ENCODE measurements at regions not wholly inside any gene's neighbourhood (a gene's known extent, or its start where the extent isn't known, plus 50 kb on each side); places are given as distances from the start of the nearest gene placed in this dataset.
A peak's percentile ranks its signal among the peaks of the same experiment; 100 is the strongest.

DNA sequence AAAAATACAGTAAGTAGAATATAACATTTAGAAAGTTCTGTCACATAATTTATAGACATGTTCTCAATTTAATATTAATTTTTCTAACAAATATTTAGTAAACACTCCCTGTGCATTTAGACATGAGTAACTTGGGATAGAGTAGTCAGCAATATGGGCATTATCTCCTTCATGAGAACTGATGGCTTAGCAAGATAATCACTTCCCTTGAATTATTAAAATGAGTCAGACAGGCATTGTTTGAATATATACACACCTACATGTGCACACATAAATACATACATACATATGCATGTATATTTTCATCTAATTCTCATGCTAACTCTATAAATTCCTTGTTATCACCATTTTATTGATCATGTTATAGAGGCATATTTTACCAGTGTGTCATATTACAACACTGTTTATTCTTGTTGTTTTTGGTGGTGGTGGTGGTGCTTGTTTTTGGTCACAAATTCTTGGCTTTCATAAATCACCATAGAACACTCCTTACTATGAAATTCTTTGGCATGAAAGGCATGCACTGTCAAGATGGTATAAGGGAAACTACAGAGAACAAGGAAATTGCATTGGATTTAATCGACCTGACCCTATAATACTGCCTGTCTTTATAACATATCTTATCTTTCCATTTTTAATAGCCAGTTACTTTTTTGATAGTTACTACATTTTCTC lies 434.5 kb upstream of the MANEA start:
- no peak for DNase-seq

GRCh38 chr6:95143408-95144180 lies 433.7 kb upstream of the MANEA start:
- DNase-seq: no peak

- DNase-seq: no peak
Observed at GRCh38 chr6:95145457-95145856, 431.9 kb upstream of the MANEA start.

- no peak for DNase-seq
Observed at GRCh38 chr6:95159557-95159956, 417.8 kb upstream of the MANEA start.

GRCh38 chr6:95169775-95170174 lies 407.6 kb upstream of the MANEA start:
- DNase-seq: no peak

- DNase-seq: no peak
Observed at GRCh38 chr6:95175927-95176675, 401.2 kb upstream of the MANEA start.

GRCh38 chr6:95185874-95186273 lies 391.5 kb upstream of the MANEA start:
- DNase-seq: no peak

- DNase-seq: no peak
Observed at GRCh38 chr6:95186710-95187109, 390.6 kb upstream of the MANEA start.

DNA sequence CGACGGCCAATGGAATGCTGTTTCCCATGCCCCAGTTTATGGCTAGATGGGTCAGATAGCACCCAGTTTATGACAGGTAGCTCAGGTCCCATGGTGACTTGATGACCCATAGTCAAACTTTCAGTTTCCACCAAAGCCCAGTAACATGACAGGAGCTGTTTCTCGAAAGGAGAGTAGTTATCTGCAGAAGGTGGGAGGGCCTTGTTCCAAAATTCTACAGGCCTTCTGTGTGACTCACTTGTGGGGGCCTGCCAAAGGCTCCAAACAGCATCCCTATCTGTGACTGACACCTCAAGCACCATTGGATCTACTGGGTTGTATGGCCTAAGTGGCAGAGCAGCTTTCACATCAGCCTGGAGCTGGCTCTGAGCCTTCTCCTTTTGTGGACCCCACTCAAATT lies 379.7 kb upstream of the MANEA start:
- no peak for DNase-seq

DNA sequence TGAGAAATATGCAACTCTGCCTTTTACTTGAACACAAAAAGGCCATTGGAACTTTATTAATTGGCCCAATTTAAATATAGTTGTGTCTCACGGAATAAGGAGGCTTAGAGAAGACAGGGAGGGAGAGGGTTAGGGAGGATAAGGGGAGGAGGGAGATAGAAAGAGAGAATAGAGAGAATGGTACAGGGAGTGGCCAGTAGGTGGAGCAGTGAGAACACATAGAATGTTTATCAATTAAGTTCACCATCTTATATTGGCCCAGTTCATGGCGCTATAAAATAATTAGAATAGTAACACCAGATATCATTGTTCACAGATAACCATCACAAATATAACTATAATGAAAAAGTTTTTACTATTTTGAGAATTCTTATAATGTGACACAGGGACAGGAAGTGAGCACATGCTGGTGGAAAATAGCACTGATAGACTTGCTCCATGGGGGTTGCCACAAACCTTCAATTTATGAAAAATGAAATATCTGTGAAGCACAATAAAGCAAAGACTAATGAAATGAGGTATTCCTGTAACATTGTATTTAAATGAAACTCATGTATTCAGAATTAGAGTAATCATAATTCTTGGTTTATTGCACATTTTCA lies 374.1 kb upstream of the MANEA start:
- peak; percentile 73 for DNase-seq

DNA sequence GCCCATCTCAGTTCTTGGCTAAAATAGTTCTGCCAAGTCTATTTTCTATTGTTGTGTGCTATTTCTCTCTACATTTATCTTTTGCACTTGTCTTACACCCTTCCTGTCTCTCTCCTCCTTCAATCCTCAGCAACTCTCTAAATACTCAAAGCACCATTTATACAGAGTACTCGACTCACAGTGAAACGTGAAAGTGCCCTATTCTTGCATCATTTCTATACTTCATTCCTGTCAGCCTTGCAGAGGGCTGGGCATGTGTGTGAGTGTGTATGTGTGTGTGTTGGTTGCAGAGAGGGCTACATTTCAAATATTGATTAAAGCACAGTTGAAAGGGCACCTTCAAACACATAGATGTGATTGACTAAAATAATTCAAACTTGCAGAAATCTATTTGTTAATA lies 373.2 kb upstream of the MANEA start:
- no peak for DNase-seq

DNA sequence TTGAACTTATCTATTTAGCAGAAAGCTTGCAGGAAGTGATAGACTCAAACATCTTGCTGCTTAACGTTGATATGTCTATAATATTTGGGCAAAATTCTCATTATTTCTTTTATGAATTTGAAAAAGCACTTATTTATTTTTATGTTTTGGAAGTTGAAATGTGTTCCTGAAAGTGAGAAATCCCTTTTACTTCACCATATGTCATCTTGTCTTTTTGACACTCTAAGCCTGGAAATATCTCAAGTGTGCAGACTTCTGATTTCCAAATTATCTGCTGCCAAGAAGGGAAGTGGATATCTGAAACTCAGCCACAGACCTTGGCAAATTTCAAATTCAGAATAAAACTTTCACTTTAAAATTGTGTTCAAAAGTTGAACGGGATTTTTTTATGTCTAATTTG lies 368.7 kb upstream of the MANEA start:
- DNase-seq: peak; percentile 2

- DNase-seq: no peak
Observed at GRCh38 chr6:95209074-95209473, 368.3 kb upstream of the MANEA start.

DNA sequence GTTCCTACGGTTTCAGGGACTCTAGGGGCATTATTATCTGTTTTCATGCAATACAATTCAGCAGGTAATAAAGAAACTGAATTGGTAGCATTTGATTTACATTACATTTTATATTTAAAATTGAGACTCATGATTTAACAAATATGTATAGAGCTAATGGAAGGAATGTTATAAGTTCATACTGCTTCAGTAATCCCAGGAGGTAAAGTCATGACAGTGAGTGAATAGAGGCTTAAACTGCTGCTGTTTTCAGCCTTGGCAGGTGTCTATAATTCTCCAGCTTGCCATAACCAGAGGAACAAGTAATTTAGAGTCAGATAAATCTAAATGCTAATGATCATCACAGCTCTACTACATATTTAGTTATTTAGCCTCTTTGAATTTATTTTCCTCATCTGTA lies 360.8 kb upstream of the MANEA start:
- no peak for DNase-seq

- no peak for DNase-seq
Observed at GRCh38 chr6:95227351-95227750, 350.0 kb upstream of the MANEA start.

DNA sequence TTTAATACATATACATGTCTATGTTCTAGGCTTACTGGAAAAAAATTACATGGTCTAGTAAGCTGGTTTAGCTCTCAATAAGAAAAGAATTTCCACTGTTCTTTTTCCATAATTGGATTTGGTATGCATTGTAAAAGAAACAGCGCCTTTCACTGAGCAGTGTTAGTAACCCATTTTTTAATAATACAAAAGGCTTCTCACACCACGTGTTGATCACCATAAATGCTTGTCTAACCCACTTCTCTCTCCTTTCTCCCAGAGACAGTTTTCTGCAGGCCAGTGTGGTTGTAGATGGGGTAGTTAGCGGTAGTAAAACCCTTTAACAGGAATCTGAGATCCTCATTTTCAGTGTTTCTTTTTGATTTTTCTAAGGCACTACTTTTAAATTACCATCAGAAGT lies 348.7 kb upstream of the MANEA start:
- DNase-seq: no peak

- DNase-seq: no peak
Observed at GRCh38 chr6:95230071-95230740, 347.1 kb upstream of the MANEA start.

- no peak for DNase-seq
Observed at GRCh38 chr6:95231416-95231815, 345.9 kb upstream of the MANEA start.

DNA sequence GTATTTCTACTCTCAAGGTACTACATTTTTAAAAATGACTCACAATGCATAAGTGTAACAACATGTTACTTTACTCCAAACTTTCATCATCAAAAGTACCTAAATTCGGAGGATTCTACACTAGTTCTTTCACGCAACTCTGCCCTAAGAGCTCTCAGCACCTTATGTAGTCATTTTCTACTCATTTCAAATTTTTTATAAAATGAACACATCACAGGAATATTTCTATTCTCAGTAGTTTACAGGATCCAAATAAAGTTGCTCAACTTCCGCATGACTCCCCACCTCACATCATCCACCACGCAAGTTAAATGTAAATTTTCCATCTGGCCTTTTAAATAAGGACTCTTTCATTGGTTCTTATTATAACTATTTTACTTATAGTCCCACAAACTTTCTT lies 344.9 kb upstream of the MANEA start:
- no peak for DNase-seq

- DNase-seq: no peak
Observed at GRCh38 chr6:95233879-95234278, 343.5 kb upstream of the MANEA start.

- no peak for DNase-seq
Observed at GRCh38 chr6:95240514-95240913, 336.8 kb upstream of the MANEA start.

- DNase-seq: no peak
Observed at GRCh38 chr6:95242560-95242959, 334.8 kb upstream of the MANEA start.

DNA sequence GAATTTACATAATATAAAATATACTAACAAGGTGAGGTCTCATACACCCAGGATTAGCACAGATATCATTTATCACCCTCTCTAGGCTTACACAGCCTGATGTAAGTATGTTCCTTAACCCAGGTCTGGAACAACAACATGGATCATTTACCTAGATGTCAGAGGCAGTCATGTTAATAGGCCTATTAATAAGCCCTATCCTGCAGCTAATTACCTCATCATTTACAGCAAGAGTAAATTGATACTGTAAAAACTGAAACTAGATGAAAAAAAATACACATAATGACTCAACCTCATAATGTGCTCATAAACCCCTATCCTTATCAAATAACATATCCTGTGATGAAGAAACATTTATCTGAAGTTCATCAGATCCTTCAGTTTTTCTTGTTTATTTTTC lies 334.3 kb upstream of the MANEA start:
- no peak for DNase-seq

Measured in hematopoietic multipotent progenitor cell treated with erythropoietin and hydrocortisone succinate and interleukin-3 and kit ligand, for 4 days (in vitro differentiated cells).